Endothelial cell of umbilical vein (primary cell): ENCODE measurements at regions not wholly inside any gene's neighbourhood (a gene's known extent, or its start where the extent isn't known, plus 50 kb on each side); places are given as distances from the start of the nearest gene placed in this dataset.

Experiments used
- BruUV-seq: library from RNA; stranded (reverse); fragments of 400-500 nt; replicated peaks from 2 replicates; lab custom pipeline; 2021; lab: Mats Ljungman, UMichigan
- CTCF ChIA-PET: fragments of 300-600, 350-600 bp; sonication (Branson Sonifier 250); formaldehyde crosslinking; loops from one replicate; lab custom pipeline; 2021; ENCODE audit warnings: antibody characterized with exemption, inconsistent platforms; lab: Charles Lee
- POLR2A ChIA-PET: fragments of 300-600, 350-600 bp; sonication (Branson Sonifier 250); formaldehyde crosslinking; loops from one replicate; lab custom pipeline; 2021; ENCODE audit warnings: antibody characterized with exemption, inconsistent platforms; lab: Charles Lee
- DNase-seq: peaks from one replicate; pipeline ENCODE4 v3.0.0-alpha.2; 2011; ENCODE audit warnings: low read depth, low spot score
- FAIRE-seq: peaks from 2 replicates; lab custom pipeline; 2011; peaks lifted over from hg19 to GRCh38; lab: Jason Lieb, UNC
- H2AFZ ChIP-seq: 2 replicates; pipeline ENCODE4 v1.6.0; 2012; ENCODE audit warnings: low read depth, low read length, control low read depth, inconsistent platforms
- H3K27ac ChIP-seq: 2 replicates; pipeline ENCODE4 v1.5.1; 2011; ENCODE audit warnings: low read depth, mild to moderate bottlenecking, control low read depth, low read length, moderate library complexity; ENCODE audit not compliant: insufficient read depth
- H3K27me3 ChIP-seq, 2 experiments: 2 replicates each; pipeline versions ENCODE4 v1.6.0 to v1.6.1; 2011; ENCODE audit warnings: low read length in 2 of 2, mixed read lengths in 1 of 2; ENCODE audit not compliant: control insufficient read depth in 2 of 2, insufficient read depth in 2 of 2
- H3K36me3 ChIP-seq, 2 experiments: 2 replicates in 1 of 2; 3 replicates in 1 of 2; pipeline ENCODE4 v1.5.1; 2011; ENCODE audit warnings: low read length in 2 of 2, mild to moderate bottlenecking in 1 of 2, moderate library complexity in 1 of 2; ENCODE audit not compliant: control insufficient read depth in 2 of 2, insufficient read depth in 2 of 2; ENCODE audit errors: extremely low read depth in 1 of 2
- H3K4me1 ChIP-seq: 3 replicates; pipeline ENCODE4 v1.5.1; 2011; ENCODE audit warnings: mild to moderate bottlenecking, low read length; ENCODE audit not compliant: control insufficient read depth, insufficient read depth; ENCODE audit errors: extremely low read depth
- H3K4me2 ChIP-seq: 2 replicates; pipeline ENCODE4 v1.6.1; 2011; ENCODE audit warnings: low read length, control low read depth, mixed read lengths; ENCODE audit not compliant: insufficient read depth
- H3K4me3 ChIP-seq, 3 experiments: fragments of 200-600 bp in 1 of 3; sonication (generic), shearing (Covaris generic) in 1 of 3; replicated peaks in 1 of 3; 2 replicates each; pipeline ENCODE4 v1.5.1; 2011 to 2016; ENCODE audit warnings: control low read depth in 3 of 3, low read length in 3 of 3, mild to moderate bottlenecking in 2 of 3, inconsistent platforms in 1 of 3, low read depth in 1 of 3, moderate library complexity in 1 of 3; ENCODE audit not compliant: insufficient read depth in 1 of 3
- H3K79me2 ChIP-seq: 2 replicates; pipeline ENCODE4 v1.6.0; 2012; ENCODE audit warnings: low read length, inconsistent platforms; ENCODE audit not compliant: control insufficient read depth, insufficient read depth
- H3K9ac ChIP-seq: replicated peaks from 2 replicates; pipeline ENCODE3; 2011; ENCODE audit warnings: low read length, control low read depth; ENCODE audit not compliant: insufficient read depth; ENCODE audit errors: extremely low read depth
- H3K9me1 ChIP-seq: replicated peaks from 3 replicates; pipeline ENCODE4 v1.6.0; 2011; ENCODE audit warnings: mild to moderate bottlenecking, low read length; ENCODE audit not compliant: control insufficient read depth, insufficient read depth; ENCODE audit errors: extremely low read depth
- H3K9me3 ChIP-seq: replicated peaks from 2 replicates; pipeline ENCODE4 v1.5.1; 2012; ENCODE audit warnings: low read length, inconsistent platforms; ENCODE audit not compliant: control insufficient read depth, insufficient read depth
- H4K20me1 ChIP-seq: replicated peaks from 2 replicates; pipeline ENCODE3; 2011; ENCODE audit warnings: mild to moderate bottlenecking, low read length; ENCODE audit not compliant: control insufficient read depth, insufficient read depth; ENCODE audit errors: extremely low read depth
- EZH2 ChIP-seq: IDR thresholded peaks from 2 replicates; pipeline ENCODE4 v1.6.1; 2012; ENCODE audit warnings: borderline replicate concordance, low read depth, mild to moderate bottlenecking, moderate library complexity, low read length, inconsistent platforms; ENCODE audit not compliant: severe bottlenecking
- FOS ChIP-seq: IDR thresholded peaks from 2 replicates; pipeline ENCODE4 v1.6.1; 2011; ENCODE audit warnings: mild to moderate bottlenecking, low read length, moderate library complexity, borderline replicate concordance; ENCODE audit not compliant: insufficient read depth
- GATA2 ChIP-seq: IDR thresholded peaks from 2 replicates; pipeline ENCODE4 v1.7.0; 2011; ENCODE audit warnings: low read depth, mild to moderate bottlenecking, moderate library complexity, mixed read lengths, low read length; ENCODE audit not compliant: insufficient read length, insufficient read depth
- JUN ChIP-seq: IDR thresholded peaks from 2 replicates; pipeline ENCODE4 v1.6.1; 2011; ENCODE audit warnings: borderline replicate concordance, low read depth; ENCODE audit not compliant: insufficient read length, insufficient read depth
- MAX ChIP-seq: IDR thresholded peaks from 2 replicates; pipeline ENCODE4 v1.6.1; 2011; ENCODE audit not compliant: insufficient read depth, insufficient read length
- MYC ChIP-seq: IDR thresholded peaks from one replicate; pipeline ENCODE4 v1.6.1; 2011; ENCODE audit warnings: mild to moderate bottlenecking, low read depth, low read length
- POLR2A ChIP-seq: IDR thresholded peaks from 2 replicates; pipeline ENCODE4 v1.6.1; 2012; ENCODE audit warnings: low read depth, mild to moderate bottlenecking, control low read depth, low read length
- POLR2AphosphoS5 ChIP-seq: IDR thresholded peaks from 2 replicates; pipeline ENCODE4 v1.6.1; 2012; ENCODE audit warnings: low read depth, mild to moderate bottlenecking, control low read depth, low read length, moderate library complexity; ENCODE audit not compliant: insufficient read depth
- dilution Hi-C: fragments of 300-500 bp; cut with MboI; formaldehyde crosslinking; loops from one replicate; pipeline ENCODE4 v1.15.0; 2019; ENCODE audit warnings: low sequenced_read_pairs; ENCODE audit not compliant: extremely low pct_ligation_motif_present
- intact Hi-C: fragments of 100-400 bp; cut with micrococcal nuclease; formaldehyde crosslinking; loops from one replicate; pipeline ENCODE4 v1.10.0; 2022
- TF ChIP-seq, protein P1 (sequence below), 2 donors: IDR thresholded peaks; 1 replicate in 1 of 2; 2 replicates in 1 of 2; pipeline ENCODE4 v1.5.1; 2011; ENCODE audit warnings: low read length in 2 of 2, mild to moderate bottlenecking in 2 of 2, moderate library complexity in 2 of 2, control low read depth in 1 of 2, inconsistent platforms in 1 of 2, low read depth in 1 of 2; ENCODE audit not compliant: insufficient read depth in 1 of 2; ENCODE audit errors: extremely low read depth in 1 of 2

GRCh38 chr11:130813196-130813595, 103.1 kb downstream of the SNX19 start:
- dilution Hi-C loops: no loop called here

More at GRCh38 chr11:130813196-130813595, 103.1 kb downstream of the SNX19 start:
- TF ChIP-seq, protein P1, sequence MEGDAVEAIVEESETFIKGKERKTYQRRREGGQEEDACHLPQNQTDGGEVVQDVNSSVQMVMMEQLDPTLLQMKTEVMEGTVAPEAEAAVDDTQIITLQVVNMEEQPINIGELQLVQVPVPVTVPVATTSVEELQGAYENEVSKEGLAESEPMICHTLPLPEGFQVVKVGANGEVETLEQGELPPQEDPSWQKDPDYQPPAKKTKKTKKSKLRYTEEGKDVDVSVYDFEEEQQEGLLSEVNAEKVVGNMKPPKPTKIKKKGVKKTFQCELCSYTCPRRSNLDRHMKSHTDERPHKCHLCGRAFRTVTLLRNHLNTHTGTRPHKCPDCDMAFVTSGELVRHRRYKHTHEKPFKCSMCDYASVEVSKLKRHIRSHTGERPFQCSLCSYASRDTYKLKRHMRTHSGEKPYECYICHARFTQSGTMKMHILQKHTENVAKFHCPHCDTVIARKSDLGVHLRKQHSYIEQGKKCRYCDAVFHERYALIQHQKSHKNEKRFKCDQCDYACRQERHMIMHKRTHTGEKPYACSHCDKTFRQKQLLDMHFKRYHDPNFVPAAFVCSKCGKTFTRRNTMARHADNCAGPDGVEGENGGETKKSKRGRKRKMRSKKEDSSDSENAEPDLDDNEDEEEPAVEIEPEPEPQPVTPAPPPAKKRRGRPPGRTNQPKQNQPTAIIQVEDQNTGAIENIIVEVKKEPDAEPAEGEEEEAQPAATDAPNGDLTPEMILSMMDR (IDR thresholded peaks at IDR 0.05; ENCODE audit: extremely low read depth in 1 of 2, insufficient read depth in 1 of 2, low read depth in 1 of 2, low read length in 2 of 2): no peak
- TF ChIP-seq EZH2: no peak
- TF ChIP-seq POLR2AphosphoS5: no peak
- no peak for TF ChIP-seq POLR2A
- no peak for TF ChIP-seq GATA2
- TF ChIP-seq MAX: no peak
- TF ChIP-seq FOS: no peak
- TF ChIP-seq JUN: no peak
- TF ChIP-seq MYC: no peak
- DNase-seq: no peak
- POLR2A ChIA-PET: no interaction called here
- intact Hi-C loops: no loop called here
- H3K9ac ChIP-seq: no peak overlapping the region
- H3K79me2 ChIP-seq: no peaks in the 10 kb centered on the region
- CTCF ChIA-PET: interaction anchor here (2.1 kb wide), 1 partner anchor 49 kb away, joined by 7 read pairs; no protein-coding TSS in a partner anchor
- no peak overlapping the region for H3K4me3 ChIP-seq
- no peak for FAIRE-seq
- no peaks in the 10 kb centered on the region for H3K9me3 ChIP-seq
- H4K20me1 ChIP-seq: no peaks in the 10 kb centered on the region
- no peaks in the 10 kb centered on the region for H3K36me3 ChIP-seq
- H3K4me2 ChIP-seq: no peak overlapping the region
- H3K9me1 ChIP-seq: no peaks in the 10 kb centered on the region
- H2AFZ ChIP-seq: no peak overlapping the region
- no TSS peak for BruUV-seq
- no peaks in the 10 kb centered on the region for H3K4me1 ChIP-seq
- H3K27ac ChIP-seq: no peak overlapping the region
- peaks cover 0 to 1% of the 10 kb centered on the region in 2 experiments for H3K27me3 ChIP-seq
